ENCODE measurements at regions not wholly inside any gene's neighbourhood (a gene's known extent, or its start where the extent isn't known, plus 50 kb on each side); places are given as distances from the start of the nearest gene placed in this dataset.

- Histone ChIP-seq H3K27ac (ENCODE audit: low read depth, low read length) (no peak overlapping the region), H3K4me3 (ENCODE audit: low read depth in 1 of 5, low read length in 5 of 5) (no peak overlapping the region), H3K9ac (ENCODE audit: low read length in 5 of 5) (no peak overlapping the region), H3K9me3 (ENCODE audit: control insufficient read depth in 5 of 5, low read length in 5 of 5) (no peaks in the 10 kb centered on the region), H3K4me1 (ENCODE audit: control insufficient read depth in 5 of 5, insufficient read depth in 5 of 5, low read length in 5 of 5) (peaks cover 0 to 14% (median 8%) of the 10 kb centered on the region in 5 donors), H3K27me3 (ENCODE audit: control insufficient read depth in 5 of 5, insufficient read depth in 4 of 5, low read length in 5 of 5) (peaks cover 0 to 9% (median 0%) of the 10 kb centered on the region in 5 donors), H3K36me3 (ENCODE audit: control insufficient read depth in 5 of 5, insufficient read depth in 5 of 5, low read length in 5 of 5) (no peaks in the 10 kb centered on the region)
These were observed 203.8 kb downstream of the RPLP1 start for GRCh38 chr15:69656271-69657030.

- H3K4me3 ChIP-seq (ENCODE audit: low read depth in 1 of 5, low read length in 5 of 5): no peak overlapping the region
- H3K27ac ChIP-seq (ENCODE audit: low read depth, low read length): no peak overlapping the region
- H3K9ac ChIP-seq (ENCODE audit: low read length in 5 of 5): no peak overlapping the region
- H3K36me3 ChIP-seq (ENCODE audit: control insufficient read depth in 5 of 5, insufficient read depth in 5 of 5, low read length in 5 of 5): no peaks in the 10 kb centered on the region
- H3K4me1 ChIP-seq (ENCODE audit: control insufficient read depth in 5 of 5, insufficient read depth in 5 of 5, low read length in 5 of 5): peaks cover 0 to 10% (median 7%) of the 10 kb centered on the region in 5 donors
- H3K9me3 ChIP-seq (ENCODE audit: control insufficient read depth in 5 of 5, low read length in 5 of 5): no peaks in the 10 kb centered on the region
- peaks cover 0 to 9% (median 0%) of the 10 kb centered on the region in 5 donors for H3K27me3 ChIP-seq (ENCODE audit: control insufficient read depth in 5 of 5, insufficient read depth in 4 of 5, low read length in 5 of 5)
These were observed 205.0 kb downstream of the RPLP1 start for GRCh38 chr15:69657626-69658025.

- no peak overlapping the region for H3K4me3 ChIP-seq (ENCODE audit: low read depth in 1 of 5, low read length in 5 of 5)
- peaks cover 0 to 6% (median 4%) of the 10 kb centered on the region in 5 donors for H3K4me1 ChIP-seq (ENCODE audit: control insufficient read depth in 5 of 5, insufficient read depth in 5 of 5, low read length in 5 of 5)
- no peaks in the 10 kb centered on the region for H3K9me3 ChIP-seq (ENCODE audit: control insufficient read depth in 5 of 5, low read length in 5 of 5)
- H3K27me3 ChIP-seq (ENCODE audit: control insufficient read depth in 5 of 5, insufficient read depth in 4 of 5, low read length in 5 of 5): peaks cover 0 to 9% (median 0%) of the 10 kb centered on the region in 5 donors
- no peak overlapping the region for H3K27ac ChIP-seq (ENCODE audit: low read depth, low read length)
- H3K36me3 ChIP-seq (ENCODE audit: control insufficient read depth in 5 of 5, insufficient read depth in 5 of 5, low read length in 5 of 5): no peaks in the 10 kb centered on the region
- no peak overlapping the region for H3K9ac ChIP-seq (ENCODE audit: low read length in 5 of 5)
These were observed 205.9 kb downstream of the RPLP1 start for GRCh38 chr15:69658411-69658945.

- Histone ChIP-seq H3K9ac (ENCODE audit: low read length in 5 of 5) (no peak overlapping the region), H3K9me3 (ENCODE audit: control insufficient read depth in 5 of 5, low read length in 5 of 5) (no peaks in the 10 kb centered on the region), H3K36me3 (ENCODE audit: control insufficient read depth in 5 of 5, insufficient read depth in 5 of 5, low read length in 5 of 5) (no peaks in the 10 kb centered on the region), H3K4me1 (ENCODE audit: control insufficient read depth in 5 of 5, insufficient read depth in 5 of 5, low read length in 5 of 5) (peaks cover 0 to 6% (median 4%) of the 10 kb centered on the region in 5 donors), H3K4me3 (ENCODE audit: low read depth in 1 of 5, low read length in 5 of 5) (no peak overlapping the region), H3K27ac (ENCODE audit: low read depth, low read length) (no peak overlapping the region), H3K27me3 (ENCODE audit: control insufficient read depth in 5 of 5, insufficient read depth in 4 of 5, low read length in 5 of 5) (peaks cover 0 to 9% (median 3%) of the 10 kb centered on the region in 5 donors)
These were observed 206.9 kb downstream of the RPLP1 start for GRCh38 chr15:69659454-69660050.

GRCh38 chr15:69660114-69660513, 207.5 kb downstream of the RPLP1 start:
- peaks cover 0 to 9% (median 3%) of the 10 kb centered on the region in 5 donors for H3K27me3 ChIP-seq (ENCODE audit: control insufficient read depth in 5 of 5, insufficient read depth in 4 of 5, low read length in 5 of 5)

GRCh38 chr15:69660658-69661405, 208.2 kb downstream of the RPLP1 start:
- no peaks in the 10 kb centered on the region for H3K36me3 ChIP-seq (ENCODE audit: control insufficient read depth in 5 of 5, insufficient read depth in 5 of 5, low read length in 5 of 5)
- H3K4me1 ChIP-seq (ENCODE audit: control insufficient read depth in 5 of 5, insufficient read depth in 5 of 5, low read length in 5 of 5): peaks cover 0 to 11% (median 7%) of the 10 kb centered on the region in 5 donors
- H3K9me3 ChIP-seq (ENCODE audit: control insufficient read depth in 5 of 5, low read length in 5 of 5): no peaks in the 10 kb centered on the region
- no peak overlapping the region for H3K27ac ChIP-seq (ENCODE audit: low read depth, low read length)
- H3K27me3 ChIP-seq (ENCODE audit: control insufficient read depth in 5 of 5, insufficient read depth in 4 of 5, low read length in 5 of 5): peaks cover 0 to 15% (median 3%) of the 10 kb centered on the region in 5 donors
- no peak overlapping the region for H3K9ac ChIP-seq (ENCODE audit: low read length in 5 of 5)
- H3K4me3 ChIP-seq (ENCODE audit: low read depth in 1 of 5, low read length in 5 of 5): no peak overlapping the region

More at GRCh38 chr15:69660114-69660513, 207.5 kb downstream of the RPLP1 start:
- Histone ChIP-seq H3K9me3 (ENCODE audit: control insufficient read depth in 5 of 5, low read length in 5 of 5) (no peaks in the 10 kb centered on the region), H3K36me3 (ENCODE audit: control insufficient read depth in 5 of 5, insufficient read depth in 5 of 5, low read length in 5 of 5) (no peaks in the 10 kb centered on the region), H3K4me3 (ENCODE audit: low read depth in 1 of 5, low read length in 5 of 5) (no peak overlapping the region), H3K9ac (ENCODE audit: low read length in 5 of 5) (no peak overlapping the region), H3K27ac (ENCODE audit: low read depth, low read length) (no peak overlapping the region), H3K4me1 (ENCODE audit: control insufficient read depth in 5 of 5, insufficient read depth in 5 of 5, low read length in 5 of 5) (peaks cover 0 to 6% (median 4%) of the 10 kb centered on the region in 5 donors)

GRCh38 chr15:69661446-69661845, 208.8 kb downstream of the RPLP1 start:
- Histone ChIP-seq H3K9ac (ENCODE audit: low read length in 5 of 5) (no peak overlapping the region), H3K36me3 (ENCODE audit: control insufficient read depth in 5 of 5, insufficient read depth in 5 of 5, low read length in 5 of 5) (no peaks in the 10 kb centered on the region), H3K27ac (ENCODE audit: low read depth, low read length) (no peak overlapping the region), H3K9me3 (ENCODE audit: control insufficient read depth in 5 of 5, low read length in 5 of 5) (no peaks in the 10 kb centered on the region), H3K27me3 (ENCODE audit: control insufficient read depth in 5 of 5, insufficient read depth in 4 of 5, low read length in 5 of 5) (peaks cover 0 to 21% (median 4%) of the 10 kb centered on the region in 5 donors), H3K4me3 (ENCODE audit: low read depth in 1 of 5, low read length in 5 of 5) (no peak overlapping the region), H3K4me1 (ENCODE audit: control insufficient read depth in 5 of 5, insufficient read depth in 5 of 5, low read length in 5 of 5) (peaks cover 0 to 18% (median 13%) of the 10 kb centered on the region in 5 donors)

GRCh38 chr15:69661871-69662644, 209.4 kb downstream of the RPLP1 start:
- Histone ChIP-seq H3K9me3 (ENCODE audit: control insufficient read depth in 5 of 5, low read length in 5 of 5) (no peaks in the 10 kb centered on the region), H3K4me1 (ENCODE audit: control insufficient read depth in 5 of 5, insufficient read depth in 5 of 5, low read length in 5 of 5) (peaks cover 0 to 17% (median 10%) of the 10 kb centered on the region in 5 donors), H3K9ac (ENCODE audit: low read length in 5 of 5) (no peak overlapping the region), H3K4me3 (ENCODE audit: low read depth in 1 of 5, low read length in 5 of 5) (no peak overlapping the region), H3K36me3 (ENCODE audit: control insufficient read depth in 5 of 5, insufficient read depth in 5 of 5, low read length in 5 of 5) (no peaks in the 10 kb centered on the region), H3K27ac (ENCODE audit: low read depth, low read length) (no peak overlapping the region), H3K27me3 (ENCODE audit: control insufficient read depth in 5 of 5, insufficient read depth in 4 of 5, low read length in 5 of 5) (peaks cover 0 to 18% (median 4%) of the 10 kb centered on the region in 5 donors)

- Histone ChIP-seq H3K27ac (ENCODE audit: low read depth, low read length) (no peak overlapping the region), H3K4me3 (ENCODE audit: low read depth in 1 of 5, low read length in 5 of 5) (no peak overlapping the region), H3K36me3 (ENCODE audit: control insufficient read depth in 5 of 5, insufficient read depth in 5 of 5, low read length in 5 of 5) (no peaks in the 10 kb centered on the region), H3K9ac (ENCODE audit: low read length in 5 of 5) (no peak overlapping the region), H3K4me1 (ENCODE audit: control insufficient read depth in 5 of 5, insufficient read depth in 5 of 5, low read length in 5 of 5) (peaks cover 0 to 18% (median 13%) of the 10 kb centered on the region in 5 donors), H3K27me3 (ENCODE audit: control insufficient read depth in 5 of 5, insufficient read depth in 4 of 5, low read length in 5 of 5) (peaks cover 0 to 18% (median 4%) of the 10 kb centered on the region in 5 donors), H3K9me3 (ENCODE audit: control insufficient read depth in 5 of 5, low read length in 5 of 5) (no peaks in the 10 kb centered on the region)
These were observed 210.0 kb downstream of the RPLP1 start for GRCh38 chr15:69662645-69663000.
